ENCODE measurements at regions not wholly inside any gene's neighbourhood (a gene's known extent, or its start where the extent isn't known, plus 50 kb on each side); places are given as distances from the start of the nearest gene placed in this dataset.
"Not testable (repeated sequence)": the region's sequence is repeated elsewhere in the genome, so short reads cannot be mapped to it uniquely, and the experiment has no call there.

- no peak for DNase-seq
These were observed 703.5 kb upstream of the TBX3 start for GRCh38 chr12:115387467-115387901.

- DNase-seq = no peak
These were observed 703.0 kb upstream of the TBX3 start for GRCh38 chr12:115386946-115387345.

DNA sequence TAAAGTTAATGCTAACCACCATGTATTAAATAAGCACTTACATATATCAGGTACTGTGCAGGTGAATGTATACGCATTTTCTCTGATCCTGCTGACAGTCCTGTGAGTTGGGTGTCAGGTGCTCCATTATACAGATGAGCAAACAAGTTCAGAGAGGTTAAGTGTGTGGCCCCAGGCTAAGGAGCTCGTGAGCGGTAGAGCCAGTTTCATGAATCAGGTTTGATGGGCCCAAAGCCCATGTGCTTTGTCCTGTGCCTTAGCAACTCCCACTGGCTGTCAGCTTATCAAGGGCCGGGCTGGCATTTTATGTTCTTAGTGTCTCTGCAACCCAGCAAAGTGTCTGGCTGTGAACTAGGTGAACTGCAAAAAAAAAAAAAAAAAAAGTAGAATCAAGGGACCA lies 701.2 kb upstream of the TBX3 start:
- no peak for DNase-seq

DNA sequence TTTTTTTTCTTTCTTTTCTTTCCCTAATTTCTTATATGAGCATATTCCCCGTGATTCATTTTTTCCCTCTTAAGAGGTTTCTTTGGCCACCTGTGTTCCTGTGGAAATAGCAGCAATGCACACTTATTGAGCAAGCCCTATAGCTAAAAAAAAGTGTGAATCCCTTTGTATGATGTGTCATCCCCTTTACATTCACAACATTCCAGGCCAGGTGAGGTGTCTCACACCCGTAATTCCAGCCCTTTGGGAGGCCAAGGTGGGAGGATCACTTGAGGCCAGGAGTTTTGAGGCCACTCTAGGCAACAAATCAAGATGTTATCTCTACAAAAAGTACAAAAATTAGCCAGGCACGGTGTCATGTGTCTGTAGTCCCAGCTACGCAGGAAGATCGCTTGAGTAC lies 700.4 kb upstream of the TBX3 start:
- DNase-seq = no peak

DNA sequence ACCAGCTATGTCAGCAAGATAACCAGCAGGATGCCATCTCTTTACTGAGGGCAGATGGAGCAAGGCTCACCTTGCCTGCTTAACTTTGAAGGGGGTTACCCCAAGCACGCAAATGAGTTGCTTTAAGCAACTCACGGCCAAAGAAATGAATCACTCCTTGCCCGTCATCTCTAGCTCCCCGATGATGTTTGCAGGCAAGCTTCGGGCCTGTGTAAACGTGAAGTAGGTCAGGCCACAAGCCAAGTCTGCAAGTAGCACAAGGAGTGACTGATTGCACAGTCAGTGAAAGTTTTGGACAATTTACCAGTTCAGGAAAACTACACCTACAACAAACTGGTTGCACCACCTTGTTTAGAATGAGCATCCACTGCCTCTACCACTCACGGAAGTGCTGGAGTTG lies 699.7 kb upstream of the TBX3 start:
- no peak for DNase-seq

DNA sequence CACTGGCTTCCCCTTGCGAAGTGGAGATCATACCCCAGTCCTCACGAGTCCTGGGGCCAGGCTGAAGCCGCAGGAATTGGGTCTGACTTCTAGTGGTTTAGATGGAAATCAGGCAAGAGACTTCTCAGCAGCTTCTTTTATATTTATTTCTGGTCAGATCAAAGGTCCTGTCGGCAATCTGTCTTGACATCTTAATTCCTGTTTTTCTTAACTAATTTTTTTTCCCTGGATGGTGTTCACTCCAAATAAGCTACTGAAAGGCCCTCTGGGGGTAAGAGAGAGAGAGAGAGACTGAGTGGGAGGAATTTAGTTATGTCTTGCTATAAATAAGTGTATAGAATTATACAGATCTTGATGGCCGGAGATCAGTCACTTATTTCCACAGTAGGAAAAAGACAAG lies 698.7 kb upstream of the TBX3 start:
- no peak for DNase-seq

GRCh38 chr12:115380546-115381120 lies 696.7 kb upstream of the TBX3 start:
- DNase-seq = no peak

- no peak for DNase-seq
These were observed 694.3 kb upstream of the TBX3 start for GRCh38 chr12:115378291-115378690.

DNA sequence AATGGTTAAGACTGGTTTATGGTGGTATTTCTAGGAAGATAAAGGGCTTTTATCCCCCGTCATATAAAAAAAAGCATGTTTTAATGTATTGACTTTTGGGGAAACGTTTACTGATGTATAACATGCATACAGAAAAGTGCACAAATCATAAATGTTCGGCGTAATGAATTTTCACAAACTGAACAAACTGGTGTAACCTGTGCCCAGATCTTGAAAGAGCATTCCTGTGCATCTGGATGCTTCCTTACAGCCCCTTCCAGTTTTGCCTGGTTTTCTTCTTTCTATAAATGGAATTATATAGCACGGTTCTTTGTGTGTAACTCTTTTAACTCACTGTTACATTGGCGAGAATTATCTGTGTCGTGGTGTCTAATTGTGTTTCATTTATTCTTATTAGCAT lies 693.8 kb upstream of the TBX3 start:
- DNase-seq = no peak

GRCh38 chr12:115377230-115377629 lies 693.3 kb upstream of the TBX3 start:
- DNase-seq = no peak

GRCh38 chr12:115375186-115375991 lies 691.4 kb upstream of the TBX3 start:
- DNase-seq = no peak

DNA sequence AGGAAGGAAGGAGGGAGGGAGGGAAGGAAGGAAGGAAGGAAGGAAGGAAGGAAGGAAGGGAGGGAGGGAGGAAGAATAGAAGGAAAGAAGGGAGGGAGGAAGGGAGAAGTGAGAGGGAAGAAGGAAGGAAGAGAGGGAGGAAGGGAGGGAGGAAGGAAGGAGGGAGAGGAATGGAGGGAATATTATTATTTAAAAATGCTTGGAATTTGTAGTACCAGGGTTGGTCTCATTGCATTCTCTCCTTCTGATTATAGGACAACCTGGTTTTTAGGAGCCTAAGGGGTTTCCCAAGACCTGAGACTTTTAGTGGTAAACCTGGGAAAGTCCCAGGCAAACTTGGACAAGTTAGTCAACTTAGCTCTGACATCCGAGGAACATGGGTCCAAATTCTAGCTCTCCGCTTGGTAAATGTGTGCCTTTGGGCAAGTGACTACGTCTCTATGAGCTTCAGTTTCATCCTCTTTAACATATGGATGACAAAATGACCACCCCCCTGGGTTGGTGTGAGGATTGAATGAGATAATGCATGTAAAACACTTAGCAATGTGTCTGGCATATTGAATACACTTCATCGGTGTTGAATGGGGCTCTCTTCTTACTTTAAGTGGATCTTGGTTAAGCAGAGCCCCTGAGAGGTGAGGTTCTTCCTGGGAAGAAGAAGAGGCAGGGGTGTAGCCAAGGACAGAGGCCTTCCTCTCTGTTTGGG lies 690.7 kb upstream of the TBX3 start:
- no peak for DNase-seq

GRCh38 chr12:115371711-115372110 lies 687.7 kb upstream of the TBX3 start:
- no peak for DNase-seq

GRCh38 chr12:115370650-115371049 lies 686.7 kb upstream of the TBX3 start:
- DNase-seq = no peak

DNA sequence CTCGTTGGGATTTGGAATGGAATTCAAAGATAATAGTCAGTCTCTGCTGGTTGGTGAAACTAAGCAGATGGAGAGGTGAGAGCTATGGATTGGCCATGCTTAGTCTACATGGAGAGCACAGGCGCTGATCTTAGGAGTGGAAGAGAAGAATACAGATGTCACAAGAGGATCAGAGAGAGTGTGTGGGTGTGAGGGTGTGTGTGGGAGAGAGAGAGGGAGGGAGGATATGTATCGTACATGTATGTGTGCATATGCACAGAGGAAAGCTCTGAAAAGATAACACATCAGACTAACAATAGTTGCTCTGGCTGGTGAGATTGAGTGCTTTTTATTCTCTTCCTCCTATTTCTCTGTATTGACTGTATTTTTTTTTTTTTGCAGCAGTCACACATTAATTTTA lies 686.2 kb upstream of the TBX3 start:
- no peak for DNase-seq

DNA sequence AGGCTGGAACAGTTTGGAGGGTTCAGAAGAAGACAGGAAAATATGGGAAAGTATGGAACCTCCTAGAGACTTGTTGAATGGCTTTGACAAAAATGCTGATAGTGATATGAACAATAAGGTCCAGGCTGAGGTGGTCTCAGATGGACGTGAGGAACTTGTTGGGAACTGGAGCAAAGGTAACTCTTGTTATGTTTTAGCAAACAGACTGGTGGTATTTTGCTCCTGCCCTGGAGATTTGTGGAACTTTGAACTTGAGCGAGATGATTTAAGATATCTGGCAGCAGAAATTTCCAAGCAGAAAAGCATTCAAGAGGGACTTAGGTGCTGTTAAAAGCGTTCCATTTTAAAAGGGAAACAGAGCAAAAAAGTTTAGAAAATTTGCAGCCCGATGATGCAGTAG lies 682.3 kb upstream of the TBX3 start:
- DNase-seq = not testable (repeated sequence)

GRCh38 chr12:115365765-115366164 lies 681.8 kb upstream of the TBX3 start:
- not testable (repeated sequence) for DNase-seq

DNA sequence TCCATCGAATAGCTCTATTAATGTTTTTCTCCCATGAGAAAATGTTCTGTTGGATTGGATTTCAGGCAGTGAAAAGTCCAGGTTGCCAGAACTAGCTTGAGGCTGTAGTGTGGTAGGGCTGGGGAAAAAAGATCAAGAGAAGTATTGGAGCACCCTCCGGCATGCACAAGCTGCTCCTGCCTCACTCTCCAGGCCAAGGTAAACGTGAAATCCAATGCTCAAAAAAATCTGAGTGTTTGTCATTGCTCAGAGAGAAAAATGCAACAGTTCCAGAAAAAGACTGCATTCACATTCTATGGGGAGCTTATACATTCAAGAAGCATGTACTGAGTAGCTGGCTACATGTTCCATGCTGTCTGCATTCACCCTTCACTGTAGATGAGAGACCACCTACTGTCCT lies 680.9 kb upstream of the TBX3 start:
- no peak for DNase-seq

GRCh38 chr12:115362339-115362976 lies 678.5 kb upstream of the TBX3 start:
- no peak for DNase-seq

DNA sequence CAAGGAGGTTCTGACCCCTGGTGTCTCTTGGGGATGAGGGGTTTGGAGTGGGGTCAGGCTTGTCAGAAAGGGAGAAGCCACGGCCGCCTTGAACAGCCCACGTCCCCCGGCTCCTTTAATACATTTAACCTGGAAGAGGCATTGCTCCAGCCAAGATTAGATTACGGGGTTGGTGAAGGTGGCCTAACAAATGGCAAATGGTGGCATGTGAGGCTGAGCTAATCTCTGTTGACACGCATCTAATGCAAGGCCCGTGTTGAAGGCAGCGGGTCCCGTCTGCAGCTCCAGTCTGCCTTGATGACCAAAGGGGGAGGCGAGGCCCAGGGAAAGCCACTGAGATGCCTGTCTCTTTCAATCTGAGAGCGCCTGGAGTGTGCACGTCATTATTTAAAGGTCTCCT lies 673.7 kb upstream of the TBX3 start:
- DNase-seq = no peak

DNA sequence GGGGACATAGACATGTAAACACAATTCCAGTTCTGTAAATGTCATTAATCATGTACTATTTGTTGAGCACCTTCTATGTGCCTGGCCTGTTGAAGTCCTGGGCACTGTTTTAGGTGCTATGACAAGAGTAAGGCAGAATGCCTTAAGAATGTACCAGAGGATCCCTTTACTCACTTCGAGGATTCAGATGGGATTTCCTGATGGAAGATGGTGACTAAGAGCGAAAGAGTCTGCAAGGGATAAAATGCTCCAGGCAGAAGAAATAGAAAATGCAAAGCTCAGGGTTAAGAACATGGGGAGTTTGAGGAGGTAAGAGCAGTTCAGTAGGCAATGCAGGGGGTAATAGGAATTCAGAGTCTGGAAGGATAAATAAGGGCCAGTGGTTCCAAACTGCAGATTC lies 671.3 kb upstream of the TBX3 start:
- no peak for DNase-seq

- no peak for DNase-seq
These were observed 670.3 kb upstream of the TBX3 start for GRCh38 chr12:115354007-115354890.

DNA sequence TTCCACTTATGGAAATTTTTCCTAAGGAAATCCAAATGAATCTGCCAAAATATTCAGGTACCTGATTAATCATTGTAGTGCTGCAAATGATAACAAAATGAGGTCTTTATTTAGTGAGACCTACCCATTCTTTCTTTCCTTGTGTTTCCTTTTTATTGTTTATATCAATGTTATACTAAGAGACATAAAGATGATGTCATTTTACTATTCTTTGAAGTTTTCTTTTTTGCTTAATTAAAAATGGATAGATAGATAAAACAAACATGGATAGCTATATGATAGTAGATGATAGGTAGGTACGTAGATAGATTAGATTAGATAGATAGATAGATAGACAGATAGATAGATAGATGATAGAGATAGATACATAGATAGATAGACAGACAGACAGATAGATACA lies 669.5 kb upstream of the TBX3 start:
- DNase-seq = no peak
